ENCODE measurements at regions not wholly inside any gene's neighbourhood (a gene's known extent, or its start where the extent isn't known, plus 50 kb on each side); places are given as distances from the start of the nearest gene placed in this dataset.
"Not testable (repeated sequence)": the region's sequence is repeated elsewhere in the genome, so short reads cannot be mapped to it uniquely, and the experiment has no call there.

- no peak for FAIRE-seq
These were observed 284.4 kb upstream of the CRY1 start for GRCh38 chr12:107377596-107378385.

GRCh38 chr12:107378609-107379008 lies 285.3 kb upstream of the CRY1 start:
- no peak for FAIRE-seq

GRCh38 chr12:107379142-107379851 lies 285.9 kb upstream of the CRY1 start:
- FAIRE-seq, result not testable (repeated sequence)

- peak; percentile 97 for FAIRE-seq
These were observed 286.7 kb upstream of the CRY1 start for GRCh38 chr12:107379852-107380567.

GRCh38 chr12:107384645-107385044 lies 291.3 kb upstream of the CRY1 start:
- no peak for FAIRE-seq

GRCh38 chr12:107385509-107385908 lies 292.2 kb upstream of the CRY1 start:
- no peak for FAIRE-seq

GRCh38 chr12:107386569-107386968 lies 293.2 kb upstream of the CRY1 start:
- FAIRE-seq, result peak; percentile 35

GRCh38 chr12:107388263-107388662 lies 294.9 kb upstream of the CRY1 start:
- FAIRE-seq, result no peak

- no peak for FAIRE-seq
These were observed 295.2 kb upstream of the PWP1 start for GRCh38 chr12:107390414-107390813.

- no peak for FAIRE-seq
These were observed 292.4 kb upstream of the PWP1 start for GRCh38 chr12:107393043-107393717.

GRCh38 chr12:107394693-107395092 lies 290.9 kb upstream of the PWP1 start:
- FAIRE-seq, result no peak

GRCh38 chr12:107395817-107396216 lies 289.8 kb upstream of the PWP1 start:
- no peak for FAIRE-seq

- FAIRE-seq, result no peak
These were observed 288.6 kb upstream of the PWP1 start for GRCh38 chr12:107396991-107397390.

- FAIRE-seq, result no peak
These were observed 287.6 kb upstream of the PWP1 start for GRCh38 chr12:107397890-107398500.

GRCh38 chr12:107399046-107399445 lies 286.6 kb upstream of the PWP1 start:
- FAIRE-seq, result no peak

GRCh38 chr12:107400686-107401447 lies 284.7 kb upstream of the PWP1 start:
- FAIRE-seq, result no peak

GRCh38 chr12:107402041-107403022 lies 283.3 kb upstream of the PWP1 start:
- no peak for FAIRE-seq

GRCh38 chr12:107404981-107405380 lies 280.6 kb upstream of the PWP1 start:
- no peak for FAIRE-seq

- no peak for FAIRE-seq
These were observed 280.2 kb upstream of the PWP1 start for GRCh38 chr12:107405436-107405835.

GRCh38 chr12:107406932-107407331 lies 278.7 kb upstream of the PWP1 start:
- no peak for FAIRE-seq
